H1 (cell line): ENCODE measurements at regions not wholly inside any gene's neighbourhood (a gene's known extent, or its start where the extent isn't known, plus 50 kb on each side); places are given as distances from the start of the nearest gene placed in this dataset.

Experiments used
- HDAC6 ChIP-seq: IDR thresholded peaks from one replicate; pipeline ENCODE4 v1.7.1; 2012; ENCODE audit warnings: low read depth, mild to moderate bottlenecking, inconsistent platforms, low read length, moderate library complexity
- JUN ChIP-seq: IDR thresholded peaks from 2 replicates; pipeline ENCODE4 v1.6.1; 2011; ENCODE audit warnings: low read depth, mild to moderate bottlenecking, improper control_type of control experiment, low read length
- POLR2AphosphoS5 ChIP-seq: IDR thresholded peaks from 2 replicates; pipeline ENCODE4 v1.6.1; 2011; ENCODE audit warnings: low read depth, low read length
- SP2 ChIP-seq: IDR thresholded peaks from 2 replicates; pipeline ENCODE4 v1.6.1; 2012; ENCODE audit warnings: mild to moderate bottlenecking, low read length, inconsistent platforms
- TAF1 ChIP-seq: IDR thresholded peaks from 2 replicates; pipeline ENCODE4 v1.6.1; 2011; ENCODE audit warnings: mild to moderate bottlenecking, low read depth, low read length
- TF ChIP-seq, protein P1 (sequence below): fragments of 300-600 bp; sonication (generic); IDR thresholded peaks from 2 replicates; pipeline ENCODE4 v1.7.1; 2012; ENCODE audit warnings: low read length, moderate library complexity, mild to moderate bottlenecking, inconsistent platforms; ENCODE audit not compliant: insufficient replicate concordance
- TF ChIP-seq, protein P2 (sequence below): IDR thresholded peaks from 2 replicates; pipeline ENCODE4 v1.6.1; 2012; ENCODE audit warnings: inconsistent platforms
- TF ChIP-seq, protein P3 (sequence below): IDR thresholded peaks from 2 replicates; pipeline ENCODE4 v1.6.1; 2012; ENCODE audit warnings: inconsistent platforms

DNA sequence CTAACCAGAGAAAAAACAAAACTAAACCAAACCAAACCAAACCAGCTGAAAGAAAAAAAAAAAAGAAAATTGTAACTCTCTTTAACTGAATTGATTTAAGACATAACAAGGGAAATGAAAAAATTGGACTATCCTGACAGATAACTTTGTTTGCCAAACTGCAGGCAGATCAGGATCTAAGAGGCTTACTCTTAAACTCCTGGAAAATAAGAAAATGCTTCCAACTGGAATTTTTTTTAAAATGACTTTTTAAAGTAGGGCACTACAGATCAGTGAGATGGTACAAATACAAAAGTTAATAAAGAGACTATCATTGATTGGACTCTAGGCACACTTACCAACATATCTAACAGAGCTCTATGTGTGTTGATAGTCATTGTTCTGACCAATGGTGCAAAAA lies 125.5 kb upstream of the KCNJ16 start (continued):
- TF ChIP-seq, protein P1, sequence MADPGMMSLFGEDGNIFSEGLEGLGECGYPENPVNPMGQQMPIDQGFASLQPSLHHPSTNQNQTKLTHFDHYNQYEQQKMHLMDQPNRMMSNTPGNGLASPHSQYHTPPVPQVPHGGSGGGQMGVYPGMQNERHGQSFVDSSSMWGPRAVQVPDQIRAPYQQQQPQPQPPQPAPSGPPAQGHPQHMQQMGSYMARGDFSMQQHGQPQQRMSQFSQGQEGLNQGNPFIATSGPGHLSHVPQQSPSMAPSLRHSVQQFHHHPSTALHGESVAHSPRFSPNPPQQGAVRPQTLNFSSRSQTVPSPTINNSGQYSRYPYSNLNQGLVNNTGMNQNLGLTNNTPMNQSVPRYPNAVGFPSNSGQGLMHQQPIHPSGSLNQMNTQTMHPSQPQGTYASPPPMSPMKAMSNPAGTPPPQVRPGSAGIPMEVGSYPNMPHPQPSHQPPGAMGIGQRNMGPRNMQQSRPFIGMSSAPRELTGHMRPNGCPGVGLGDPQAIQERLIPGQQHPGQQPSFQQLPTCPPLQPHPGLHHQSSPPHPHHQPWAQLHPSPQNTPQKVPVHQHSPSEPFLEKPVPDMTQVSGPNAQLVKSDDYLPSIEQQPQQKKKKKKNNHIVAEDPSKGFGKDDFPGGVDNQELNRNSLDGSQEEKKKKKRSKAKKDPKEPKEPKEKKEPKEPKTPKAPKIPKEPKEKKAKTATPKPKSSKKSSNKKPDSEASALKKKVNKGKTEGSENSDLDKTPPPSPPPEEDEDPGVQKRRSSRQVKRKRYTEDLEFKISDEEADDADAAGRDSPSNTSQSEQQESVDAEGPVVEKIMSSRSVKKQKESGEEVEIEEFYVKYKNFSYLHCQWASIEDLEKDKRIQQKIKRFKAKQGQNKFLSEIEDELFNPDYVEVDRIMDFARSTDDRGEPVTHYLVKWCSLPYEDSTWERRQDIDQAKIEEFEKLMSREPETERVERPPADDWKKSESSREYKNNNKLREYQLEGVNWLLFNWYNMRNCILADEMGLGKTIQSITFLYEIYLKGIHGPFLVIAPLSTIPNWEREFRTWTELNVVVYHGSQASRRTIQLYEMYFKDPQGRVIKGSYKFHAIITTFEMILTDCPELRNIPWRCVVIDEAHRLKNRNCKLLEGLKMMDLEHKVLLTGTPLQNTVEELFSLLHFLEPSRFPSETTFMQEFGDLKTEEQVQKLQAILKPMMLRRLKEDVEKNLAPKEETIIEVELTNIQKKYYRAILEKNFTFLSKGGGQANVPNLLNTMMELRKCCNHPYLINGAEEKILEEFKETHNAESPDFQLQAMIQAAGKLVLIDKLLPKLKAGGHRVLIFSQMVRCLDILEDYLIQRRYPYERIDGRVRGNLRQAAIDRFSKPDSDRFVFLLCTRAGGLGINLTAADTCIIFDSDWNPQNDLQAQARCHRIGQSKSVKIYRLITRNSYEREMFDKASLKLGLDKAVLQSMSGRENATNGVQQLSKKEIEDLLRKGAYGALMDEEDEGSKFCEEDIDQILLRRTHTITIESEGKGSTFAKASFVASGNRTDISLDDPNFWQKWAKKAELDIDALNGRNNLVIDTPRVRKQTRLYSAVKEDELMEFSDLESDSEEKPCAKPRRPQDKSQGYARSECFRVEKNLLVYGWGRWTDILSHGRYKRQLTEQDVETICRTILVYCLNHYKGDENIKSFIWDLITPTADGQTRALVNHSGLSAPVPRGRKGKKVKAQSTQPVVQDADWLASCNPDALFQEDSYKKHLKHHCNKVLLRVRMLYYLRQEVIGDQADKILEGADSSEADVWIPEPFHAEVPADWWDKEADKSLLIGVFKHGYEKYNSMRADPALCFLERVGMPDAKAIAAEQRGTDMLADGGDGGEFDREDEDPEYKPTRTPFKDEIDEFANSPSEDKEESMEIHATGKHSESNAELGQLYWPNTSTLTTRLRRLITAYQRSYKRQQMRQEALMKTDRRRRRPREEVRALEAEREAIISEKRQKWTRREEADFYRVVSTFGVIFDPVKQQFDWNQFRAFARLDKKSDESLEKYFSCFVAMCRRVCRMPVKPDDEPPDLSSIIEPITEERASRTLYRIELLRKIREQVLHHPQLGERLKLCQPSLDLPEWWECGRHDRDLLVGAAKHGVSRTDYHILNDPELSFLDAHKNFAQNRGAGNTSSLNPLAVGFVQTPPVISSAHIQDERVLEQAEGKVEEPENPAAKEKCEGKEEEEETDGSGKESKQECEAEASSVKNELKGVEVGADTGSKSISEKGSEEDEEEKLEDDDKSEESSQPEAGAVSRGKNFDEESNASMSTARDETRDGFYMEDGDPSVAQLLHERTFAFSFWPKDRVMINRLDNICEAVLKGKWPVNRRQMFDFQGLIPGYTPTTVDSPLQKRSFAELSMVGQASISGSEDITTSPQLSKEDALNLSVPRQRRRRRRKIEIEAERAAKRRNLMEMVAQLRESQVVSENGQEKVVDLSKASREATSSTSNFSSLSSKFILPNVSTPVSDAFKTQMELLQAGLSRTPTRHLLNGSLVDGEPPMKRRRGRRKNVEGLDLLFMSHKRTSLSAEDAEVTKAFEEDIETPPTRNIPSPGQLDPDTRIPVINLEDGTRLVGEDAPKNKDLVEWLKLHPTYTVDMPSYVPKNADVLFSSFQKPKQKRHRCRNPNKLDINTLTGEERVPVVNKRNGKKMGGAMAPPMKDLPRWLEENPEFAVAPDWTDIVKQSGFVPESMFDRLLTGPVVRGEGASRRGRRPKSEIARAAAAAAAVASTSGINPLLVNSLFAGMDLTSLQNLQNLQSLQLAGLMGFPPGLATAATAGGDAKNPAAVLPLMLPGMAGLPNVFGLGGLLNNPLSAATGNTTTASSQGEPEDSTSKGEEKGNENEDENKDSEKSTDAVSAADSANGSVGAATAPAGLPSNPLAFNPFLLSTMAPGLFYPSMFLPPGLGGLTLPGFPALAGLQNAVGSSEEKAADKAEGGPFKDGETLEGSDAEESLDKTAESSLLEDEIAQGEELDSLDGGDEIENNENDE = no peak
- TF ChIP-seq POLR2AphosphoS5 (no peak), TAF1 (no peak), JUN (no peak), HDAC6 (no peak), SP2 (no peak)
- TF ChIP-seq, protein P2, sequence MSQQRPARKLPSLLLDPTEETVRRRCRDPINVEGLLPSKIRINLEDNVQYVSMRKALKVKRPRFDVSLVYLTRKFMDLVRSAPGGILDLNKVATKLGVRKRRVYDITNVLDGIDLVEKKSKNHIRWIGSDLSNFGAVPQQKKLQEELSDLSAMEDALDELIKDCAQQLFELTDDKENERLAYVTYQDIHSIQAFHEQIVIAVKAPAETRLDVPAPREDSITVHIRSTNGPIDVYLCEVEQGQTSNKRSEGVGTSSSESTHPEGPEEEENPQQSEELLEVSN = no peak
- TF ChIP-seq, protein P3, sequence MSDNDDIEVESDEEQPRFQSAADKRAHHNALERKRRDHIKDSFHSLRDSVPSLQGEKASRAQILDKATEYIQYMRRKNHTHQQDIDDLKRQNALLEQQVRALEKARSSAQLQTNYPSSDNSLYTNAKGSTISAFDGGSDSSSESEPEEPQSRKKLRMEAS = no peak
